Esophagus squamous epithelium (tissue), 5 donors: ENCODE measurements at regions not wholly inside any gene's neighbourhood (a gene's known extent, or its start where the extent isn't known, plus 50 kb on each side); places are given as distances from the start of the nearest gene placed in this dataset.

Source experiments
- DNase-seq: peaks from one replicate; lab custom pipeline; 2025; lab: John Stamatoyannopoulos, UW
- H3K27ac ChIP-seq, 4 donors: fragments of 200-600 bp; sonication (generic); one replicate each; pipeline ENCODE4 v1.5.1; 2016 to 2019; ENCODE audit warnings: mild to moderate bottlenecking in 1 of 4
- H3K27me3 ChIP-seq, 4 donors: fragments of 200-600 bp; sonication (generic); 1 replicate in 3 of 4; 2 replicates in 1 of 4; pipeline versions ENCODE4 v1.5.1 to v1.6.0; 2017 to 2021; ENCODE audit warnings: antibody characterized with exemption in 1 of 4
- H3K36me3 ChIP-seq, 3 donors: fragments of 200-600 bp; sonication (generic); one replicate each; pipeline ENCODE4 v1.5.1; 2016 to 2019
- H3K4me1 ChIP-seq, 3 donors: fragments of 200-600 bp; sonication (generic); one replicate each; pipeline ENCODE4 v1.5.1; 2017 to 2019
- H3K4me3 ChIP-seq, 4 donors: fragments of 200-600 bp; sonication (generic); 1 replicate in 3 of 4; 2 replicates in 1 of 4; pipeline ENCODE4 v1.5.1; 2016 to 2019; ENCODE audit warnings: mild to moderate bottlenecking in 2 of 4, moderate library complexity in 1 of 4
- H3K9me3 ChIP-seq, 3 donors: fragments of 200-600 bp; sonication (generic); one replicate each; pipeline ENCODE4 v1.5.1; 2016 to 2019
- POLR2A ChIP-seq, 4 donors: fragments of 450-650 bp; IDR thresholded peaks; one replicate each; pipeline ENCODE4 v1.6.1; 2017; ENCODE audit warnings: antibody characterized with exemption in 4 of 4, mild to moderate bottlenecking in 4 of 4, moderate library complexity in 3 of 4
- WGBS, 2 donors: methylation state at CpG; one replicate each; pipeline ENCODE4 v1.1.5; 2018; 5-methylcytosine and 5-hydroxymethylcytosine counted together
- intact Hi-C: fragments of 100-400 bp; cut with DNase I; formaldehyde crosslinking; loops from one replicate; pipeline ENCODE4 v1.15.0; 2022
- TF ChIP-seq, protein P1 (sequence below), 6 experiments: fragments of 450-650 bp in 4 of 6; fragments of 200-600 bp in 2 of 6; sonication (generic) in 2 of 6; IDR thresholded peaks; one replicate each; pipeline ENCODE4 v1.5.1; 2016 to 2019; ENCODE audit warnings: antibody characterized with exemption in 6 of 6, mild to moderate bottlenecking in 4 of 6, moderate library complexity in 4 of 6
- donor health status: DM: yes; HTN: yes; CAD: no.

GRCh38 chr4:144338834-144339233, 198.3 kb upstream of the GYPA start:
- H3K27ac ChIP-seq: no peak overlapping the region
- no peak for DNase-seq
- TF ChIP-seq, protein P1, sequence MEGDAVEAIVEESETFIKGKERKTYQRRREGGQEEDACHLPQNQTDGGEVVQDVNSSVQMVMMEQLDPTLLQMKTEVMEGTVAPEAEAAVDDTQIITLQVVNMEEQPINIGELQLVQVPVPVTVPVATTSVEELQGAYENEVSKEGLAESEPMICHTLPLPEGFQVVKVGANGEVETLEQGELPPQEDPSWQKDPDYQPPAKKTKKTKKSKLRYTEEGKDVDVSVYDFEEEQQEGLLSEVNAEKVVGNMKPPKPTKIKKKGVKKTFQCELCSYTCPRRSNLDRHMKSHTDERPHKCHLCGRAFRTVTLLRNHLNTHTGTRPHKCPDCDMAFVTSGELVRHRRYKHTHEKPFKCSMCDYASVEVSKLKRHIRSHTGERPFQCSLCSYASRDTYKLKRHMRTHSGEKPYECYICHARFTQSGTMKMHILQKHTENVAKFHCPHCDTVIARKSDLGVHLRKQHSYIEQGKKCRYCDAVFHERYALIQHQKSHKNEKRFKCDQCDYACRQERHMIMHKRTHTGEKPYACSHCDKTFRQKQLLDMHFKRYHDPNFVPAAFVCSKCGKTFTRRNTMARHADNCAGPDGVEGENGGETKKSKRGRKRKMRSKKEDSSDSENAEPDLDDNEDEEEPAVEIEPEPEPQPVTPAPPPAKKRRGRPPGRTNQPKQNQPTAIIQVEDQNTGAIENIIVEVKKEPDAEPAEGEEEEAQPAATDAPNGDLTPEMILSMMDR (IDR thresholded peaks at IDR 0.05): no peak
- TF ChIP-seq POLR2A (IDR thresholded peaks at IDR 0.05): no peak
- H3K27me3 ChIP-seq: no peaks in the 10 kb centered on the region
- no peaks in the 10 kb centered on the region for H3K9me3 ChIP-seq
- no peaks in the 10 kb centered on the region for H3K4me1 ChIP-seq
- no peak overlapping the region for H3K4me3 ChIP-seq
- intact Hi-C loops: no loop called here
- WGBS, 2 donors: 78 to 81% methylated on average over 2 of the region's 2 CpGs
- no peaks in the 10 kb centered on the region for H3K36me3 ChIP-seq

DNA sequence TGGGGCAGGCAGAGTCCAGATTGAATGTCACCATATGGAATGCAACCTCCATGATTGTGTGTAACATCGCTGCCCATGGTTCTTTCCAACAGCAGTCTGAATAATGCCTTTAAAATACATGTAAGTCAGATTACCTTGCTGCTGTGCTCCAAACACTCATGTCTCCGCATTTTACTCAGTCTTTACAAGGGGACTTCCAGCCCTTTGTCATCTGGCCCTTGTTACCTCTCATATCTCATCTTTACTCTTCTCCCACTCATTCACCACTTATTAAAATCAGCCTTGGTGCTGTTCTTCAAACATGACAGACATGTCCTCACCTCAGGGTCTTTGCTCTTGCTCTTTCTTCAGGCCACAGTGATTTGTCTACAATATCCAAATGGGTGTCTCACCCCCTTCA, 200.4 kb upstream of the GYPA start:
- intact Hi-C loops: no loop called here
- Histone ChIP-seq H3K9me3 (no peaks in the 10 kb centered on the region), H3K27me3 (no peaks in the 10 kb centered on the region), H3K27ac (no peak overlapping the region), H3K36me3 (no peaks in the 10 kb centered on the region), H3K4me1 (no peaks in the 10 kb centered on the region), H3K4me3 (no peak overlapping the region)
- WGBS, 2 donors: 82 to 88% methylated on average over 2 of the region's 2 CpGs
- no peak for DNase-seq
- TF ChIP-seq POLR2A (IDR thresholded peaks at IDR 0.05): no peak
- TF ChIP-seq, protein P1 (IDR thresholded peaks at IDR 0.05): no peak

DNA sequence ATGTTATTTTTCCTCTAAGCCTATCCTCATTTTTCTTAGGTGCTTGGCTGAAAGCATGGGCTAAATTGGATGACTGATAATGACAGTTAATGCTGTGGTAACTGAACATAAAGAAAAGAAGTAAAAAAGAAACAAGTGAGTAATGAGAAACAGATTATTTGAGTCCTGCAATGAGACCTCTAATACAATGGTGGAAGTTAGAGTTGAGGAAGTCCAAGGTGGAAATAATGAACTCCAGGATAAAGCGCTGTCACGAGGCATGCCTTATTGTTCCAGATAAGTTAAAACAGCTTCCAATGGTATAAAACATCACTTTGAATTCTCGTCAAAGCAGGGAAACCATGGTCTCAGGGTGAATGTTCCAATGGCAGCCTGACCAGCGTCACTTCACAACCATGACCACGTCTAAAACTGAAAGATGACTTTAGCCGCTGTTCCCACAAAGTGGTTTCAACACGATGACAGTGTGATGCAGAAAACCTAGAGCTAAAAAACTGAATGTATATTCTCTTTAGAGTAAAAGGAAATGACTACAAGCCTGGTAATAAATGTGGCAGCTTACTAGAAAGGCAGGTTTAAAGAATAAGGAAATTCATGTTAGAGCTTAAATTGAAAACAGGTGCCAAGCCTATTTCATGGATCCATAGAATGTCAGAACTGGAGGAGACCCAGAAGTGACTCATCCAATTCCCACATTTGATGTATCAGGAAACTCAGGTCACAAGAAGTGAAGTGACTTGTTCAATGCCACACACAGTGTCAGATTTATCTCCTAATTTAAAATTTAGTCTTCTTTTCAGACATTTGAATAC, 202.6 kb upstream of the GYPA start:
- TF ChIP-seq, protein P1 (IDR thresholded peaks at IDR 0.05): no peak
- TF ChIP-seq POLR2A (IDR thresholded peaks at IDR 0.05): no peak
- 46 to 62% methylated on average over 7 of the region's 7 CpGs for WGBS, 2 donors
- Histone ChIP-seq H3K4me1 (no peaks in the 10 kb centered on the region), H3K4me3 (no peak overlapping the region), H3K27me3 (no peaks in the 10 kb centered on the region), H3K27ac (no peak overlapping the region), H3K36me3 (no peaks in the 10 kb centered on the region), H3K9me3 (no peaks in the 10 kb centered on the region)
- intact Hi-C loops: no loop called here
- no peak for DNase-seq

DNA sequence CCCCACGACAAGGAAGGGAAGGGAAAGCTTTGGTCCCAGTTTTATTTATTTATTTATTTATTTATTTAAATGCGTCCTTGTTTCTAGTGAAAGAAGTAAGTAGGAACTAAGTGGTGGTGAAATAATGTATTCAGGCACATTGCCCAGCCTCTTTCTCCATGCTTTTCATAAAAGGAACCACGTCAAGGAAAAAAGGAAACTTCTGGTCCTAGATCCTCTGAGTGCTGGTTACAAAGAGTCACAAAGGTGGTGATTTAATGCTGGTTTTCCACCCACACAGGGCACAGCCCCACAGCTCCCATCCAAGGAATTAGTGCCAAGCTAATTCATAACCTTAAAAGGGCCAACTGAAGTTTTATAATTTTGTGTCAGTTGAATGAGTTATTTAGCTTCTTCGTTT, 206.6 kb upstream of the GYPA start:
- no peak for DNase-seq
- Histone ChIP-seq H3K4me1 (no peaks in the 10 kb centered on the region), H3K4me3 (no peak overlapping the region), H3K27ac (no peak overlapping the region), H3K36me3 (no peaks in the 10 kb centered on the region), H3K9me3 (no peaks in the 10 kb centered on the region), H3K27me3 (no peaks in the 10 kb centered on the region)
- intact Hi-C loops: no loop called here
- no peak for TF ChIP-seq POLR2A (IDR thresholded peaks at IDR 0.05)
- TF ChIP-seq, protein P1 (IDR thresholded peaks at IDR 0.05): no peak
- 59% methylated on average over 4 of the region's 4 CpGs for WGBS, 2 donors

DNA sequence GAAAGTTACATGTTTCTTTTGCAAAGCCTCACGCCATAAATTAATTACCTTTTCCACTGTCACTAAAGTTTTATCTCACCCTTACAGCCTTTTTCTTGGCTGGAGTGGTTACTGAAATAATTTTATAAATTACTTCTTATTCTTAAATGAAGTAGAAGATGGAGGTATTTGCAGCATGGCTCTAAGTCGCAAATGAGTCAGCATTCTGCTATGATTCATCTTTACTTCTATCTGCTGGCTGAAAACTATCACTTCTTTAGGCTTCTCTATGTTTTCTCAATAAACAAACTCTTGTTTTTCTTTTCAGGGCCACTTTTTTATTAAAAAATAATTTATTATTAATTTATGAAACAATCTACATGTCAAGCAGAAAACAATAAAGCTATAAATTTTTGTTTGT, 210.2 kb upstream of the GYPA start:
- no peak overlapping the region for H3K27ac ChIP-seq
- H3K9me3 ChIP-seq: no peaks in the 10 kb centered on the region
- TF ChIP-seq, protein P1 (IDR thresholded peaks at IDR 0.05): no peak
- TF ChIP-seq POLR2A (IDR thresholded peaks at IDR 0.05): no peak
- H3K4me1 ChIP-seq: peaks cover 0 to 7% (median 0%) of the 10 kb centered on the region in 3 donors
- WGBS, 2 donors: 85 to 87% methylated on average over 2 of the region's 2 CpGs
- intact Hi-C loops: no loop called here
- H3K36me3 ChIP-seq: no peaks in the 10 kb centered on the region
- no peak for DNase-seq
- no peaks in the 10 kb centered on the region for H3K27me3 ChIP-seq
- H3K4me3 ChIP-seq: no peak overlapping the region
